NCI-H2081 treated with DMSO at 0.1 percent for 48 hours (cell line): ENCODE measurements at regions not wholly inside any gene's neighbourhood (a gene's known extent, or its start where the extent isn't known, plus 50 kb on each side); places are given as distances from the start of the nearest gene placed in this dataset.
"Not testable (repeated sequence)": the region's sequence is repeated elsewhere in the genome, so short reads cannot be mapped to it uniquely, and the experiment has no call there.

Experiments
- DNase-seq: peaks from one replicate; lab custom pipeline; 2025; lab: John Stamatoyannopoulos, UW

DNA sequence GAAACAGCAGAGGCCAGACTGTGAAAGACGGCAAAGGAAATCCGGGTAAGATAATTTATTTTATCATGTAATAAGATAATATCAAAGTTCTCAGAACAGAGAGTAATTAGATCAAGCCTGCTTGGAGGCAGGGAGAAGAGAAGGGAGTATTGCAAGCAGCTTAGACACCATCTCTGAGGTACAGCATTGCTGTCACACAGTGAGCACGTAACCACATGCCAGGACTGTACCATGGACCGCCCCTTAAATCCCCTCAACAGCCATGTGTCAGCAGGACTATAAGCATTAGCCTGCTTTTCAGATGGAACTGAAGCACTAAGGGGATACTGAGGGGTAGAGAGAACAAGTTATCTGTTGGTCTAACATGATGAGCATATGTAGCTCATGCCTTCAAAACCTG, 141.5 kb downstream of the C6orf118 start:
- DNase-seq: no peak

DNA sequence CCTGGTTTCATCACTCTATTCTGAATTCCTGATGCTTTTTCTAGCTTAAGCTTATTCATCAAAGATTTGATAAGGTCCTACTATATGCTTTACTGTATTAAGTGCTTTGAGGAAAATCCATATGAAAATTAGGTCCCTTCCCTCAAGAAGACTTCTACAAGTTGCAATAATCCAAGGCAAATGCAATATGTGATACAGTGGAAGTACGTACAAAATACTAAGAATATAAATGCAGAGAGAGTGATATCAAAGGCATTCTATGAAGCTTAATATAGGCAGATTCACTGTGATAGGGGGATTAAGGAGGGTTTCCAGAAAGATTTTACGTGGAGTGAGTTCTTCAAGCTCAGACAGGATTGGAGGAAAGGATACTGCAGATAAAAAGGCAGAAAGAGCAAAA, 142.1 kb downstream of the C6orf118 start:
- no peak for DNase-seq

DNA sequence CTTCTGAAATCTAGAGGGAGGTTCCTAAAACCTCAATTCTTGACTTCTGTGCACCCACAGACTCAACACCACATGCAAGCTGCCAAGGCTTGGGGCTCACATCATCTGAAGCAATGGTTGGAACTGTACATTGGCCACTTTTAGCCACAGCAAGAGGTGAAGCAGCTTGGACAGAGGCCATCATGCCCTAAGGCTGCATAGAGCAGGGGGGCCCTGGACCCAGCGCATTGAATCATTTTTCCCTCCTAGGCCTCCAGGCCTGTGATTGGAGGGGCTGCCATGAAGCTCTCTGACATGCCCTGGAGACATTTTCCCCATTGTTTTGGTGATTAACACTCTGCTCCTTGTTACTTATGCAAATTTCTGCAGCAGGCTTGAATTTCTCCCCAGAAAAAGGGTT, 145.9 kb downstream of the C6orf118 start:
- DNase-seq: no peak

DNA sequence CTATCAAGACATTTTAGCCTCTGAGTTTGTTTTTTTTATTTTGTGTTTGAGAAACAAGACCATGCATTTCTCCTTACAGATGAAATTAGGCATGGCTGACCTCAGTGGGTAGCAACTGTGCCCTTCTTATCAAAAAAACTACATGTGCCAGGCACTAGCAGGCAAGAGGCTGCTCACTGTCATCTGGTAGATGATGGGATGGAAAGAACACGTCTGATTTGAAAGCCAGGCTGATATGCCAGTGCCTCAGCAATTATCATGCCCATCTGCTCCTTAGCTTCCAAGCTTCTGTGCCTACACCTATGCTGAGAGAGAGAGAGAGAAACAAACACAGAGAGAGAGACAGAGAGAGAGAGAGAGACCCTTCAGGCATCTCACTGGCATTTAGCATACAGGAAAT, 149.9 kb downstream of the C6orf118 start:
- no peak for DNase-seq

DNA sequence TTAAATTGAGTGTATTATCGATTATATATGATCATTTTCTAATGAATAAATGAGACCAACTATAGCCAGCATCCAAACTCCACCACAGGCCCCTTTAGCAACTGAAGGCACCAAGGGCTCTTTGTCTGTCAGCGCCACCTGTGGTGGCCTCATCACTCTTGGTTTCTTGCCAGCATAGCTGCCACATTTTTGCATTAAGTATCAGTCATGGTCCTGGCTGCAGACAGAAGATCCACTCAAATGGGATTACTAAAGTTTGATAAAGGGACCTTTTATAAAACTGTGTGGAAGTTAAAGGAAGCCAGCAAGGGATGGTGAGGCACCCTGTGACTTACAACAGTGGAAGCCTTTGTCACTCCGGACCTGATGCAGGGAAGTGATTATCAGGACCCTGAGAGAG, 162.9 kb downstream of the C6orf118 start:
- DNase-seq: no peak

DNA sequence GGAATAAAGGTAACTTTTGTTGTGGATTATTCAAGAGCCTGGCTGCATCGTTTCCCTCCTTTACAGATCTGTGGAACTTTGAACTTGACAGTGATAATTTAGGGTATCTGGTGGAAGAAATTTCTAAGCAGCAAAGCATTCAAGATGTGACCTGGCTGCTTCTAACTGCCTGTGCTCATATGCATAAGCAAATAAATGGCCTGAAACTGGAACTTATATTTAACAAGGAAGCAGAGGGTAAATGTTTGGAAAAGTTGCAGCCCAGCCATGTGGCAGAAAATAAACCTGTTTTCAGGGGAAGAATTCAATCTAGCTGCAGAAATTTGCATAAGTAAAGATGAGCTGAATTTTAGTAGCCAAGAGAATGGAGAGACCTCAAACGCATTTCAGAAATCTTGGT, 173.5 kb downstream of the C6orf118 start:
- DNase-seq: no peak

DNA sequence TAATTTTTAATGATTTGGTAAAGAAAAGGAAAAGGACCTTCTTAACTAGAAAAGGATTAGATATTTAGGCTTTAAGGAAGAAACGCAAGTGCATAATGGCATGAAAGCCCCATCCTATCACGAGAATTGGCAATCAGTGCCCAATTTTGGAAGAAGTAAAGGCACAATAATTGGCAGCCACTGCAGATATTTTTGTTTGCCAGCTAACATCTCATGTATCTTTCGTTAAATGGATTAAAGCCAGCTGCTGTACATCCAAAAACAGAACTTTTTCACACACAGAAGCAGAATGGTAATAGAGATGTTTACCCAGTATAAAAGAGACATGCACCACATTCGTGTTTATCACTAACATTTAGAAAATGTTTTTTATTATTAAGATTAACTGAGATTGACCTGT, 180.3 kb downstream of the C6orf118 start:
- no peak for DNase-seq

DNA sequence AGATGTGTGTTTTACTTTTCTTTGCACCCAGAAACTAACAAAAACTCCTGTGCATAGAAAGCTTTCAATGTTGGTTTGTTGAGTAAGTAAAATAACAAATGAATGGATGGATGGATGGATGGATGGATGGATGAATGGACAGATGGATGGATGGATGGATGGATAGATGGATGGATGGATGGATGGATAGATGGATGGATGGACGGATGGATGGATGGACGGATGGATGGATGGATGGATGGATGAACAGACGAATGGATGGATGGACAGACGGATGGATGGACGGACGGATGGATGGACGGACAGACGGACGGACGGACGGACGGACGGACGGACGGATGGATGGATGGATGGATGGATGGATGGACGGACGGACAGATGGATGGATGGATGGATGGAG, 181.7 kb downstream of the C6orf118 start:
- DNase-seq: not testable (repeated sequence)

DNA sequence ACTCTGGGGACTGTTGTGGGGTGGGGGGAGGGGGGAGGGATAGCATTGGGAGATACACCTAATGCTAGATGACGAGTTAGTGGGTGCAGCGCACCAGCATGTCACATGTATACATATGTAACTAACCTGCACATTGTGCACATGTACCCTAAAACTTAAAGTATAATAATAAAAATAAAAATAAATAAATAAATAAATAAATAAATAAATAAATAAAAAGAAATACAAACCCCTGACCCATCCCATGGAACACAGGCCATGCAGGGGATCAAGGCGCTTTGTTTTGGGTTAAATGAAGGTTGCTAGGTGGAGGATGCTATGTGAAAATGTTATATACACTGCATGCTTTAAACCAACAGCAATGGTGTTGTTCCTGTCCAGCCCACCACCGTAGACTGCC, 184.7 kb downstream of the C6orf118 start:
- not testable (repeated sequence) for DNase-seq

DNA sequence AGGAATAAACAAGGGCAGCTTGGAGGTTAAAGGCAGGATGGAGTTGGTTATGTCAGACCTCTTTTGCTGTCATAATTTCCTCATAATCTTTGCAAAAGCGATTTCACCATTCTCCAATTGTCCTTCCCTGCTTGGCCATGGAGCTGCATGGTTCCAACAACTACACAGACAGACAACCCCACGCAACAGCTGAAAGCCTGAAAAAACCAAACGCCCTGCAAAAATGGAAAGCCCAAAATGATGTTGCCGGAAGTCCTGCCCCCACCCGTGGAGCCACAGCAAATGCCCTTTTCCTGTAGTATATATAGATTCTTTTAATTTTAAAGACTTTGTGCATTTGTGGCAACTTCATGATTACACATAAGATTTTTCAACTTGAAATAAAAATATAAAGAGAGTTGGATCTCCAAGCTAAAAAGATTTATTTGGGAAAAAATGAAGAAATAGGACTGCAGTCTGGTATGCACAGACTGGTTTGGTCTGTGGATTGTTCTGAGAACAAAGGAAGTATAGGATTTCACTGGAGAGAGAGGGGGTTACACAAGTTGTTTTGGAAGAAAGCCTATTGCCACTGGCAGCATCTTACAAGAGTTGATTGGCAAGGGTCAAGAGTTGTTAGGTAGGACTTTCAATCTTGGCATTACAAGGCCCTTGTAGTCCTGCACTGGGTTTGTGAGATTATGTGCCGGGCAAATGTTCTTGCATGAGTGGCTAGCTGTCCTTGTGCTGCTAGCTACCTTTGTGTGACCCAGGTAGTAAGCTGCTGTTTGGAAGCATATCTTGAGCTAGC, 190.0 kb downstream of the C6orf118 start:
- no peak for DNase-seq

DNA sequence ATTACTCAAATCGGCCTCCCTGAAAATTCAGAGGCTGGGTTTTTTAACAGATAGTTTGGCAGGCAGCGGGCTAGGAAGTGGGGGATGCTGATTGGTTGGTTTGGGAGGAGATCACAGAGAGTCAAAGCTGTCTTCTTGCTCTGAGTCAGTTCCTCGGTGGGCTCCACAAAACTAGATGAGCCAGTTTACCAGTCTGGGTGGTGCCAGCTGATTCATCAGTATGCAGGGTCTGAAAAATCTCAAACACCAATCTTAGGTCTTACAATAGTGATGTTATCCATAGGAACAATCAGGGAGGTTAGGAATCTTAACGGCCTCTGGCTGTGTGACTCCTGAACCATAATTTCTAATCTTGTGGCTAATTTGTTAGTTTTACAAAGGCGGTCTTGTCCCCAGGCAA, 190.7 kb downstream of the C6orf118 start:
- DNase-seq: no peak

DNA sequence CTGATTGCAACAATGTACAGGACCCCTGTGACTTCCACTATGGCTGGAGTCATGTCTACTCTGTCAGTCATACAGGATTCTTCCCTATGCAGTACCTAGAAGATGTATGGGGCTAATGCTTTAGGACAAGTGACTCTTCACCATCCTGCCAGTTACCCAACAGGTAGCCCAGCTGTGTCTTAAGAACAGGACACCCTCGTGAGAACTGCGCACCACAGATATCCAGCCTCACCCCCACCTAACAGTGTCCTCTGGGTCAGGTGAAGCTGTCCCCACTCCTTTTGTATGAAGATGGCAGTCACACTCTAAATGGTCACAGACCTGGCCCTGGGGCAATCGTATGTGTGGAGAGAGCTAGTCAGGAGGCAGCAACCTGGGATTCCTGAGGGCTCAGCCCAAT, 191.6 kb downstream of the C6orf118 start:
- DNase-seq: no peak

DNA sequence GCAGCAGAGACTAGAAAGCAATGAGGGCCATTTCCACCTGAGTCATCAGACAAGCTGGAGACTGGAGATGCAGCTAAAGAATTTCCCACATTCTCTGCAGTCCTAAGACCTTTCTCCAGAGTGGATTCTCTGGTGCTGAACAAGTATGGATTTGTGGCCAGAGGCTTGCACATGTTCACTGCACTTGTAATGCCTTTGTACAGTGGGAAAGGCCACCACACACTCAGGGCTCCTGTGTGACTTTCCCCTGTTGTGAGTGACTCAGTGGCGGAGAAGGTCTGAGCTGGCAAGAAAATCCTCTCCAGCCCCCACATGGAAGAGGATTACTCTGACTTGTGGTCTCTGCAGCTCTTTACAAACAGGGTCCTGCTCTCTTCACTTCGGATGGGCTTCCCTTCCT, 192.3 kb downstream of the C6orf118 start:
- DNase-seq: no peak

DNA sequence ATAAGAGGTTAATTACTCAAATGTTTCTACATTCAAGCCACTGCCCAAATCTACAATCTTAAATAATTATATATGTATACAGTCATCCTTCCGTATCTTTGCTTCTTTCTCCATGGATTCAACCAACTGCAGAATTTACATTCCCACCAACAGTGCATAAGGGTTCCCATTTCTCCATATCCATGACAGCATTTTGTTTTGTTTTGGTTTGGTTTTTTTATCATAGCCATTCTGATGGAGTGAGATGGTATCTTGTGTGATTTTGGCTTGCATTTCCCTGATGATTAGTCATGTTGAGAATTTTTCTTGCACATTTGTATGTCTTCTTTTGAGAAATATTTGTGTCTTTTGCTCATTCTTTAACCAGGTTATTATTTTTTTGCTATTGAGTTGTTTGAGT, 198.5 kb downstream of the C6orf118 start:
- no peak for DNase-seq

DNA sequence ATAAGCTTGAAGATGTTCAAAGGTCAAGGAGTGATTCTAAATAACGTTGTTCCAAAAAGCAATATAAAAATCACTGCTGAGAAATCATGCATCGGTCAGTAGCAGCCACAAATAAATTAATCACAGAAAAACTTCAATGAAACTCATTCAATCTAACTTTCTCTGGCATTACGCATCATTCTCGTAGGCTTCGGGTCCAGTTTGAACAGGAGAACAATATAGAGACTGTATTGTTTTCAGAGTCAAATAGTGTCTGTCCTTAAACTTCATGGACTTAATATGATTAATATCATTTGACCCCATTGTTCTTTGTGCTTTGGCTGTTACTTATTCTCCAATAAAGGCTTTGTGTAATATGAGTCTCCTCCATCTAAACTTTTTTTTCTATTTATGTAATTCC, 200.4 kb downstream of the C6orf118 start:
- DNase-seq: no peak

DNA sequence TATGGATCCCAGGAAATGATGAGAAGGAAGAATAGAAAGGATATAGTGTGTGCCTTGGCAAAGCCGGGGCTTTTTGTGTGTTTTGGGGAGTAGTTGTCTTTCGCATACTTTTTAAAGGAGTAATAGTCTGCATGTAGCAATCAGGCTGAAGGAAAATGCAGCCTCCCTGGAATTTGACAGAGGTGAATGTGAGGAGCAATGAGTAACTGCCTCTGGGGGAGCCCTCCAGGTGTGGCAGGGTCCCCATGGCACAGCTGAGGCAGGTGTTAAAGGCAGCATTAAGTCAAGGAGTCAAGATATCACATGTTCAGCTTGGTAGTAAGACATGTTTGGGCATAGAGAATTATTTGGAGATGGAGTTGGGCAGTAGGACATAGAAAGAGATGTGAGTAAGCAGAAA, 203.1 kb downstream of the C6orf118 start:
- no peak for DNase-seq

DNA sequence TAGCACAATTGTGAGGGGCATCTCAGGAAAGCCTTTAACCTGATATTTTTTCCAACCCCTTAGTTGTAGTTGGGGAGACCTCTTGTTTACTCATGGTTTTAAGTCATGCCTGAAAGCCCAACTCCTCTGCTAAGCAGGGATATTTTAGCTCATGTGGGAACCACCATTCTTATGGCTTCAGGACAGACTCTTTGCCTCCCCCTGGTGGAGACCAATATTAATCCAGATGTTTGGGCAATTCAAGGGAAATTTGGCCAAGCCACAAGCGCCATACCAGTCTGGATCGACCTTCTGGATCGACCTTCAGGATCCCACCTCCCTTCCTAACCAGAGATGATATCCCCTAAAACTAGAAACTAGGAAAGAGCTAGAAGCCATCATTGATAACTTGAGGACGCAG, 211.2 kb downstream of the C6orf118 start:
- DNase-seq: no peak

DNA sequence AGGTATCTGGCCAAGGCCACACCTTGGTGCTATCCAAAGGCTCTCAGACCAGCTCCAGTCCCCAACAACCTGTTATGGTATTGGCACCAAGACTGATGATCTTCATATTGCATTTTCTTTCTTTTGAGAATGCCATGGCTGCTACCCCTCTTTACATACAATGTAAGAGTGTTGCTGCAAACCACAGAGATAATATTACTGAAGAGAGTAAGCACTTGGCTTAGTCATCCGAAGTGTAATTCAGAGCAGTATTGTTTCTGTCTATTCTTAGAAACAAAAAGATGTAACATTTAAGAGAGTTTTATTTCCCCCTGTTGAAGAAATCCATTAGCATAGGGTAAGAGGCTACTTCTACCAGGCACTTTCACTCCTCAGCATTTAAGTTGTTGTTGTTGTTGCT, 212.5 kb downstream of the C6orf118 start:
- DNase-seq: no peak

DNA sequence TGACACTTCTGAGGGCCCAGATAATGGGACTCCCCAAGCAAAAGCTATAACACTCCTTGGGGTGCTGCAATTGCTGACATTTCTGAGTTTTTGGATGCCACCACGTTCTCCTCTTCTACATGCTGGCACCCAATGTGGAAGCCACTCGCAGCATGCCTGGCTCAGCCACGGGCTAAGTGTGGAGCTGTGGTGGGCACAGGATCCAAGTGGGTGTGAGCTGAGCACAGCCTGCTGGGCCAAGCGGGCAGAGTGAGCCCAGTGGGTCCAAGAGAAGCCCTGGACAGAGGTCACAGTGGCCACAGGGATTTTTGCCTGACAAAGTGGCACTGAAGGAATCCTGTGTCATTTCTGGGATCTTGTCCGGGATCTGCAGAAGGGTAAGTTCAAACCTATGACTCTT, 213.2 kb downstream of the C6orf118 start:
- DNase-seq: no peak

DNA sequence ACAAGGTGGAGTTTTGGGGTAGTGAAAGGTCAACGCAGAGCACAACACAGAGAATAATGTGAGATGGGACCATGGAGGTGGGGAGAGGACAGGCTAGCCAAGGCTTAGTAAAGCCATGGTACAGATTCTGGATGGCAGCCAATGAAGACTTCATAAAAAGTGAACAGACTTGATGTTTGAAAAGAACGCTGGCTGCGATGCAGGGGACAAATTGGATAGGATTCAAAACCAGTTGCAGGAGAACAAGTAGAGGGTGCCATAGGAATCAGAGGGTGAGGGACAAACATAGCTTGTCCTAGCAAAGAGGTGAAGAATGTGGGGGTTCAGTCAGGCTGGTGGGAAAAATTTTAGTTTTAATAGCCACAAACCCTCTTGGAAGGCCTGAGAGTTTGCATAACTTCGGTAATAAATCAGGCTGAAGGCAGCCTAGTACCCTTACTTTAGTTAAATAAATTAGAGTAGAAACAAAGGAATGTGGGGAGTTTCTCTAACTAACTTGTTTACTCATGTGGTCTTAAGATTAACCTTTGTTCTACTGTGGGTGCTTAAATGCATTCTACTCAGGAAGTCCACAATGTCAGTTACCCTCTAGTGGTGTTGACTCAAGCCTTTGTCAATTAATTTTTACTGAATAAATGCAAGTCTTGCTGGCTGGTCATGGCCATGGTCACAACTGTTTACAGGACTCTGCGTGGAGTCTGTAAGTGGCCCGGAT, 216.4 kb downstream of the C6orf118 start:
- no peak for DNase-seq

DNA sequence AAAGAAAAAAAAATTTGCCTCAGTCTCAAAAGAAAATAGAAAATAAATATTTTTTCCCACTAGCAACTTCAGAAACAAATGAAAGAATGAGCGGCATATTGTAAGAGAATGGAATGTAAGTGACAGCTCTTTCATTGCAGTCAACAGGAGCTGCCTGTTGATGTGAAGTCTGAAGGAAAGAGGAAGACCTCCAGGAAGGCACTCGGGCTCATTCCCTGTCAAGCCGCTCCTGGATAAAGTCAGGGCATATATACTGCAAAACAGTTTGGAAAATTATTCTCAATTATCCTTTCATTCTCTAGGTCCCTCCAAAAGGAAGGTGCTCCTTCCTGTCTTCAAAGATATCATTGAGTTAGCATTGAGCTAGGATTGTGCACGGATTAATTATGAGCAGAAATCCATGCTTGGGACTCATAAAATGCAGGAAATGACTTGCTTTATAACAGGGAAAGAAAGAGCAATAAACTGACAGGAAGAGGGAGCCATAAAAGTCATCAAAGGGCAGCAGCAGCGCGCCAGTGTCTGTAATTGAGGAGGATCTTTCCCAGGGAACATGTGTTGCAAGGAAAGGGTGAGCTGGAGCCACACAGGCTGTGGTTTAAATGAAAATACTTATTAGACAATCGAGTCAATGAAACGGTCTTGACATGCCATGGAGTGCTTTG, 218.2 kb downstream of the C6orf118 start:
- no peak for DNase-seq

DNA sequence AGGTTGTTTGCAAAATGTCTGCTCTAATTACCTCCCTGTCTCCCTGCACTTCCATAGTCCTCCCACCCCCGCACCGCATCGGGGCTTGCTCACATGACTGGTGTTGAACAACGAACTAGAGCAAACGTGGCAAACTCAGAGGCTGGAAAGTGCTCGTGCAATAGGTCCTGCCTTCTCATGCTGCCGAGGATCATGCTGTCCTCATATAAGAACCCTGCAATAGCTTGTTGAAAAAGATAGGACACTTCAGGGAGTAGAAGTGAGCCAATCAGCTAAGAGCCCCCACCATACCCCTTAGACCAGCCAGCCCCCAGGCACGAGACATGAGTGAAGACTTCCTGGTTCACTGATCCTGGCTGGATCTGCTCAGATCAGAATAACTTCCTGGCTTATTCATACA, 219.2 kb downstream of the C6orf118 start:
- no peak for DNase-seq

DNA sequence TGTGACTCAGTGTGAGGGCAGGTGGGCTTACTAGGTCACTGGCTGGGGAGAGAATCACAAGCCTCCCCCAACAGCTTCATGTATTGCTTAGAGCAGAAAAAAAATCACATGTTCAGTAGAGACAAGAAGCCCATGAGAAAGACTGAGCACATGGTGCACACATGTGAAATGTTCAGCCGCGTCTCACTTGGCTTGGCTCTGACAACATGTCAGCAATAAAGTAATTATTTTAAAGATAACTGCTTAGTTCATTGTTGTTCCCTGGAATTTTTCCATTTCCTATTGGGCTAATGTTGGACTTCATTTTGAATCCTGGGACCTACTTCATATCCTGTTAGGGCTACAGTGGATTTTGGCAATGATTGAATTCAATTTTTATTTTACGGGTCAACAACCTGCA, 222.6 kb downstream of the C6orf118 start:
- no peak for DNase-seq
